ENCODE measurements at regions not wholly inside any gene's neighbourhood (a gene's known extent, or its start where the extent isn't known, plus 50 kb on each side); places are given as distances from the start of the nearest gene placed in this dataset.
"Not testable (repeated sequence)": the region's sequence is repeated elsewhere in the genome, so short reads cannot be mapped to it uniquely, and the experiment has no call there.

DNA sequence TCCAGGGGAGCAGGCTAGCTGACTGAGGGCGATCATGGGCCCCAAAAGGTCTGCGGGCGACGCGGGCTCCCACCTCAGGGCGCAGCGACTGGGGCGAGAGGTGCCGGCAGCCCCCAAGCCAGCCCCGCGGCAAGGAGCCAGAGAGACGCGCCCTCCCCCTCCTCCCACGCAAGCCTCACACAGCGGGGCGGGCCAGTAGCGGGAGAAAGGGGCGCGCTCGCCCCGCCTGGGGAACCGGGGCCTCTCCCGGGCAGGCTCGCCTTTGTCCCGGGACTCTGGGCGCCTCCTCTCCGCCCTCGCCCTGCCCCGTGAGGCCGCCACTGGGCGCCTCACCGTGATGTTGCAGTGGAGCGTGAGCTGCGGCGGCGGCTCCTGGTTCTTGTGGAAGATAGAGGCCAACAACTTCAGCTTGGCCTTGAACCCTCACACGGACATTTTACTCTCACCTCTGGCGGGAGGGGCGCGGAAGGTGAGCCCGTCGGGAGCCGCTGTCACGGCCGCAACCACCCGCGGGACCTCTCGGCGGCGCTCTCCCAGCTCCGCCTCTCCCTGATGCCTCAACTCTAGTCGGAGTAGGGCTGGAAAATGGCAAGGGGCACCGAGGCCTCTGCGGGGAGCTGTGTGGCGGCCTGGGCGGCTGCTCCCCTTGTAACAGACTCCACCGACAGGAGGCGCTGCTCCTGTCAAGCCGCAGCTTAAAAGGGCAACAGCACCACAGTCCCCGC, 100.5 kb upstream of the ZSCAN2 start:
- H3K36me3 ChIP-seq; H3K4me1 ChIP-seq; DNase-seq (ENCODE audit: extremely low spot score); H3K27me3 ChIP-seq; intact Hi-C loops (cut with DNase I); H3K9me3 ChIP-seq: not testable (repeated sequence)
- WGBS, result no CpG with 5 or more reads among the region's 60 CpGs
- Histone ChIP-seq H3K4me3 (peak overlapping the region; percentile 36 to 63 (median 45)), H3K27ac (replicated peaks in 1 of 4) (peak overlapping the region; percentile 66 to 83 (median 74))
- peak in 1 of 2 donors; percentile 58 for TF ChIP-seq POLR2AphosphoS5 (IDR thresholded peaks at IDR 0.05)

DNA sequence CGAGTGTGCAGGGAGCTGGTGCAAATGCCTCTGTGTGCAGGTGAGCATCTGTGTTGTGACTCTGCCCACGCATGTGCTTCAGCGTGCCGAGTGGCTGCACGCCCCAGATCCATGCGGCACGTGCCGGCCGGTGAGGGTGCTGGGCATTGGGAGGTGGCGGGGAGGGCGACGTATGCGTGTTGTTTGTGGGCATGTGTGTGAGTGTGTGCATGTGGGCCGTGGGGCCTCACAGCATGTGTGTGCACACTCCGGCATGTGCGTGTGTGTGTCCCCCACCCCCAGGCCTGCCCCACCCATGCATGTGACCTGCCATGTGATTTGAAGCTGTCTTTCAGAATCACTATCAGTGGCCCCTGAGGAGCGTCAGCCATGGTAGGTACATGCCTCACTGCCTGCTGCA, 97.7 kb upstream of the ZSCAN2 start:
- DNase-seq (ENCODE audit: extremely low spot score); H3K4me1 ChIP-seq; H3K4me3 ChIP-seq; H3K27ac ChIP-seq (replicated peaks in 1 of 4); H3K36me3 ChIP-seq; H3K27me3 ChIP-seq; H3K9me3 ChIP-seq; intact Hi-C loops (cut with DNase I): not testable (repeated sequence)
- WGBS, result 95% methylated on average over 11 of the region's 17 CpGs

DNA sequence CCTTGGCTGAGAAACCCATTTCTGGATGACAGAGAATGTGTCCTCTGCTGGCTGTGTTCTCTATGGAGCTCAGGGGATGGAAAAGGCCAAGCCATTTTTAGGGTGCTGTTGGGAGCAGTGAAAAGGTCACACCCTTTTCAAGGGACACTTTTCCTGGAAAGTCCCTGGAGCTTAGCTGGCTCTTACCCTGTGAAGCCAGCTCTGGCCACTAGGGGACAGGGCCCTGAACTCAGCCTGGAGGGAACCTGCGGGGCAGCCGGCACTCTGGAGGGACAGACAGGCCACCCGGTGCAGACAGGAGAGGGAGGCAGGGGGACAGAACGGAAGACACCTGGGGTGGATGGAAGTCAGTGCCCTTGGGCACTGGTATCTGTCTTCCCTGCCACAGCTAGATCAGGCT, 95.3 kb upstream of the ZSCAN2 start:
- intact Hi-C loops (cut with DNase I); H3K27ac ChIP-seq (replicated peaks in 1 of 4); DNase-seq (ENCODE audit: extremely low spot score); H3K9me3 ChIP-seq; H3K4me1 ChIP-seq; H3K27me3 ChIP-seq; H3K36me3 ChIP-seq; H3K4me3 ChIP-seq: not testable (repeated sequence)
- WGBS, result no CpG with 5 or more reads among the region's 4 CpGs

DNA sequence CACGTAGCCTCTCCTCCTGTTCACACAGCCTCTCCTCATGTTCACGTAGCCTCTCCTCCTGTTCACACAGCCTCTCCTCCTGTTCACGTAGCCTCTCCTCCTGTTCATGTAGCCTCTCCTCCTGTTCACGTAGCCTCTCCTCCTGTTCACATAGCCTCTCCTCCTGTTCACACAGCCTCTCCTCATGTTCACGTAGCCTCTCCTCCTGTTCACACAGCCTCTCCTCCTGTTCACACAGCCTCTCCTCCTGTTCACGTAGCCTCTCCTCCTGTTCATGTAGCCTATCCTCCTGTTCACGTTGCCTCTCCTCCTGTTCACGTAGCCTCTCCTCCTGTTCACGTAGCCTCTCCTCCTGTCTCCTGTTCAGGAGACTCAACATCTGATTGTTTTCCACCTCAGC, 88.5 kb upstream of the ZSCAN2 start:
- H3K27ac ChIP-seq (replicated peaks in 1 of 4); intact Hi-C loops (cut with DNase I); H3K27me3 ChIP-seq; H3K4me1 ChIP-seq; H3K4me3 ChIP-seq; DNase-seq (ENCODE audit: extremely low spot score); H3K9me3 ChIP-seq; H3K36me3 ChIP-seq: not testable (repeated sequence)
- WGBS, result 80% methylated on average over 6 of the region's 9 CpGs

DNA sequence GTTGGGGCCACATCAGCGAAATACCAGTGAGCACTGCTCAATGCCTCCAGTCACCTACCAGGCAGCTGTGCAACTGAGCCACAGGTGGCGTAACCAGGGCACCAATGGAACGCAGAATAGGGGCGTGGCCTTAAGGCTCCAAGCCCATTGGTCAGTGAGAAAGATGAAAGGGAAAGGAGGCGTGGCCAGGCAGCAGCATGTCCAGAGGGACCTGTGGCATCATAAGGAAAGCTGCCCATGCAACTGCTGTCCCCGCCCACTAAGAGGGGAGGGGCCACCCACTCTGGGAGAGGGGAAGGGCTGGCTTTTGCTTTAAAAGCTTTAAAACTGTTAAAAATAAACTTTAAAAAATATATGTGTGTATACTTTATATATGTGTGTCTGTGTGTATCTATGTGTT, 84.0 kb upstream of the ZSCAN2 start:
- H3K9me3 ChIP-seq; H3K4me3 ChIP-seq; H3K4me1 ChIP-seq; intact Hi-C loops (cut with DNase I); DNase-seq (ENCODE audit: extremely low spot score); H3K27me3 ChIP-seq; H3K36me3 ChIP-seq; H3K27ac ChIP-seq (replicated peaks in 1 of 4): not testable (repeated sequence)
- whole genome bisulfite sequencing, result 94% methylated on average over 3 of the region's 6 CpGs

DNA sequence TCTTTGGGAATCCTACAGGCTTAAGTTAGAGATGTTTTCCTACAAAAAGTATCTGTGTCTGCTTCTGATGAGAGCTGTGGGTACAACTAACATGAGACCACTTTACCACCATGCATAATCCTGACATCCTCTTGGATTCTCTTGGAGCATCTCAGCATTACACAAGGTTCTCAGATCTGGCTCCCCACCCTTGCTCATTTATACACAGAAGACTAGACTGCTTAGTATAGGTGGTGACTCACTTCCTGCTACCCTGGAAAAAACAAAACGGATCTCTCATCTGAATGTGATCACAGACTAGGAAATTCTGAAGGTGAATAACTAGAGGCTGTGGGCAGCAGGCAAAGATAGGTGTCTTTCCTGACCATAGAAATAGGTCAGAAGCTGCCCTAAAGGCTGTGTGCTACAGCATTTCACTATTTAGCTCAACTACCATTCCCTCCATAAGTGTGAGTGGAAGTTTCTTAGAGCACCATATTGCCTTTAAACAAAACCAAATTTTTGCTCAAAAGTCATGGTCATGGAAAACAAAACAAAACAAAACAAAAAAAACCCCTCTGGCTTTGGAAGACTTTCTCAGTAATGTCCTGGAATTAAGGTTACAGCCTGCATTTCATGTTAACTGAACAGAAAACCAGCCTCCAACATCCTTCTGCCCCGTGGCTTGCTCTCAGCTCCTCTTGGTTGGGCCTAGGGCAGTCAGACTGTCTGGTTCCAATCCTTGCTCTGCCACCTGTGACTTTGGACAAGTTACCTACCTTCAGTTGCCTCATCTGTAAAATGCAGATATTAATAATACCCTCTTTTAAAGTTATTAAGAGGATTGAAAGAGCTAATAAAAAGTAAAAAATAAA, 75.1 kb upstream of the ZSCAN2 start:
- H3K4me1 ChIP-seq; H3K27me3 ChIP-seq; intact Hi-C loops (cut with DNase I); H3K9me3 ChIP-seq; DNase-seq (ENCODE audit: extremely low spot score); H3K4me3 ChIP-seq; H3K27ac ChIP-seq (replicated peaks in 1 of 4): not testable (repeated sequence)
- H3K36me3 ChIP-seq, result peaks cover 0 to 19% (median 5%) of the 10 kb centered on the region in 4 donors
- 100% methylated on average over 1 of the region's 2 CpGs for WGBS

DNA sequence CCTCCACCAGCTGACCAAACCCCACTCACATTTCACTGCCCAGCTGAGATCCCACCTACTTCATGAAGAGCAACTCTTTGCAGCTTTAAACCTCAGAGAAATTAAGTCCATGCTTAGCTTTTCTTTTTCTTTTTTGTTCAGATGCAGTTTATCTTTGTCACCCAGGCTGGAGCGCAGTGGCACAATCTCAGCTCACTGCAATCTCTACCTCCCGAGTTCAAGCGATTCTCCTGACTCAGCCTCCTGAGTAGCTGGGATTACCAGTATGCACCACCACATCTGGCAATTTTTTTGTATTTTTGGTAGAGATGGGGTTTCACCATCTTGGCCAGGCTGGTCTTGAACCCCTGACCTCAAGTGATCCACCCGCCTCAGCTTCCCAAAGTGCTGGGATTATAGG, 70.1 kb upstream of the ZSCAN2 start:
- H3K27ac ChIP-seq (replicated peaks in 1 of 4); H3K27me3 ChIP-seq; H3K4me1 ChIP-seq; H3K4me3 ChIP-seq; H3K9me3 ChIP-seq; DNase-seq (ENCODE audit: extremely low spot score); intact Hi-C loops (cut with DNase I): not testable (repeated sequence)
- H3K36me3 ChIP-seq, result peaks cover 0 to 19% (median 5%) of the 10 kb centered on the region in 4 donors
- 97% methylated on average over 4 of the region's 4 CpGs for WGBS

DNA sequence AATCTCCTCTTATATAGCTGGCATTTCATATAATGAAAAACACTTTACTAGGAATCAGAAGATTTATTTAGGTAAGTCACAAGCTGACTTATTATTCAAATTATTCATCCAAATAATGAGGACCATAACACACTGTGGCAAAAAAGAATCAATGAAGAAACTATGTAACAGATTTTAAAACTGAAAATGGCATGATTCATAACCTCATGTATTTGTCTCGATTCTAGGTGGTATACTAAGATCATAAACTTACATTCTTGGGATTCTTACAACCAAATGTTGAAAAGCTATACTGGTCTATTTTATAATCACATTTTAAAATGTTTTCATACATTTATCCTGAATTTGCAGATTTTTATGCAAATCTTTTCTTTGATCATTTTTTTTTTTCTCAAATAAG, 69.6 kb upstream of the ZSCAN2 start:
- H3K27me3 ChIP-seq; intact Hi-C loops (cut with DNase I); H3K27ac ChIP-seq (replicated peaks in 1 of 4); DNase-seq (ENCODE audit: extremely low spot score); H3K9me3 ChIP-seq; H3K4me1 ChIP-seq; H3K4me3 ChIP-seq: not testable (repeated sequence)
- WGBS, result 90% methylated on average over 1 of the region's 1 CpG
- peaks cover 0 to 19% (median 5%) of the 10 kb centered on the region in 4 donors for H3K36me3 ChIP-seq

DNA sequence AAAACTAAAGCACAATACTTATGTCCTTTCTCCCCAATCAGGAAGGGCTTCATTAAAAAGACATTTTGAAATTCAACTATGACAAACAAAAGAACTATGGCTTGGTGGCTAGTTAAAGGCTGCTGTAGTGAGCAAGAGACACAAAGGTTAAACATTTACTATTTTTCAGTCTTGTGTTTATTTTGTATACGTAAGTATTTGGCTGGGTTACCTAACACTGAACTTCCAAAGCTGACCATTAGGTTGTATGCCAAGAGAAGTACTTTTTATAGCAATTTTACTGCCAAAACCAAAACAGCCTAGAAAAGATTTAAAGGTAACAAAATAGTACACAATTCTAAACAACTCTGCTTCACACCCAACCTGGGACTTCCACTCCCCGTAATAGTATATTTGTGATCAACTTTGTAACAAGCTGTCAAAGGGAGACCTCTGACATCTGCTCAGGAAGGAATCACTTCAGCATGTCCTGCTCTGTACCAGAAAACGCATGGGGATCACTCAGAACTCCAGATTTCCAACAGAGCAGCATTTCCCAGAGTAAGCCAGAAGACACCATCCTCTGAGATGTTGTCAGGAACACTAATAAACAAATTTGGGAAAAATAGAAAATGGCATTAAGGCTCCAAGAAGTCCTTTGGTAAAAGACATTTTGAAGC, 69.0 kb upstream of the ZSCAN2 start:
- intact Hi-C loops (cut with DNase I); H3K4me1 ChIP-seq; H3K27me3 ChIP-seq; H3K4me3 ChIP-seq; H3K27ac ChIP-seq (replicated peaks in 1 of 4); DNase-seq (ENCODE audit: extremely low spot score); H3K9me3 ChIP-seq: not testable (repeated sequence)
- peaks cover 0 to 20% (median 7%) of the 10 kb centered on the region in 4 donors for H3K36me3 ChIP-seq
- 74% methylated on average over 3 of the region's 3 CpGs for WGBS

DNA sequence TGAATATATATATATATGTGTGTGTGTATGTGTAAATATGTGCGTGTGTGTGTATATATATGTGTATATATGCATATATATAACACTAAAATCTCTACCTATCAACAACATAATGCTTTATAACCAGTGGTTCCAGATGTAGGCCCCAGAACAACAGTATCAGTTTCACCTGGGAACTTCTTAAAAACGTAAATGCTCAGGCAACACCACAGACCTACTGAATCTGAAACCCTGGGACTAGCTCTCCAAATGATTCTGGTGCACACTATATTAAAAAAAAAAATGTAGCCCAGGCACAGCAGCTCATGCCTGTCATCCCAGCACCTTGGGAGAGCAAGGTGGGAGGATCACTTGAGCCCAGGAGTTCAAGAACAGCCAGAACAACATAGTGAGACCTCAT, 67.1 kb upstream of the ZSCAN2 start:
- intact Hi-C loops (cut with DNase I), result not testable (repeated sequence)
- WGBS, result 95% methylated on average over 2 of the region's 2 CpGs

DNA sequence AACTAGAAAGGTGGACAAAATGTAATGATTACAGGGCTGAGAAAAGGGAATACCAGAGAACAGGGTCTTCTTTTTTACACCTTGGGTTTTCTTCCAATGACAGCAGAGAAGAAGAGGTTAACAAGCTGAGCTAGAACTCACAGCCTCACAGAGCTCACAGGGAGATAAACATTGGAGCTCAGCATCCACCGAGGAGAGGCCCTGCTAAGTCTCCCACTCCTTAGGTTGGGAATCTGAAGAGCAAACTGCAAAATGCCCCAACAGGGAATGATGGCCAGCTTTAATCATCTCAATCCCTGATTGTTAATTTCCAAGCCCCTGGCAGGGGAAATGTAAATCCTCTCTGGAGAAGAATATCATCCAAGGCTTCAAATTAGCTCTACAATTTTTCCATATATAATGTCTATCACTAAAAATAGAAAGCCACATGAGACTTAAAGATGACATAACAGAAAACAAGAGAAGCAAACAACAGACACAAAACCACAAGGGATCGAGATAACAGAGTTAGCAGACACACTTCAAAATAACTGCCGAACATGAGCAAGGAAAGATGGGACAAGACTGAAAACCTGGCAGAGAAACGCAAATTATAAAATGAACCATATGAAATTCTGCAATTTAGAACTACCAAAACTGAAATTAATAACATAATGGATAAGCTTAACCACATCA, 66.1 kb upstream of the ZSCAN2 start:
- WGBS, result 62% methylated on average over 4 of the region's 4 CpGs
- H3K4me1 ChIP-seq; H3K4me3 ChIP-seq; H3K27me3 ChIP-seq; DNase-seq (ENCODE audit: extremely low spot score); intact Hi-C loops (cut with DNase I); H3K27ac ChIP-seq (replicated peaks in 1 of 4); H3K9me3 ChIP-seq: not testable (repeated sequence)
- peaks cover under 1 to 20% (median 13%) of the 10 kb centered on the region in 4 donors for H3K36me3 ChIP-seq

More for the DNA sequence above, 67.1 kb upstream of the ZSCAN2 start:
- H3K4me1 ChIP-seq; H3K27ac ChIP-seq (replicated peaks in 1 of 4); DNase-seq (ENCODE audit: extremely low spot score); H3K9me3 ChIP-seq; H3K4me3 ChIP-seq; H3K27me3 ChIP-seq: not testable (repeated sequence)
- peaks cover 0 to 19% (median 10%) of the 10 kb centered on the region in 4 donors for H3K36me3 ChIP-seq

DNA sequence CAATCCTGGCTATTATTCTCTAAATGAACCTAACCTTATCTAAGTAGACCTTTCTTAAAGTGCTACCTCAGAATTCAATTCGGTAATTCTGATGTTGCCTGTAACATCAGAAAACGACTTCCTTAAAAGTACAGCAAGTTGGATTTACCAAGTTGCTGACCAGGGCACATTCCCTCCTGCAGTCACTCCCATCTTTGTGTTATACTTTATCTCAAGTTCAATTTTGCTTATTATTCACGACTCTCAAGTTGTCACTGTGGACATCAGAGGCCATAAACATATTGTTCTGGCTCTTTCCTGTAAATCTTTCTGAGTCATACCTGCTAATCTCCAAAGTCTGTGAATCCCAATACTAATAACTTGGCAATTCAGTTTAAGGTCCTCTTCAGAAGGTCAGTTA, 64.6 kb upstream of the ZSCAN2 start:
- H3K27me3 ChIP-seq; H3K9me3 ChIP-seq; H3K27ac ChIP-seq (replicated peaks in 1 of 4); DNase-seq (ENCODE audit: extremely low spot score); H3K4me1 ChIP-seq; H3K4me3 ChIP-seq; intact Hi-C loops (cut with DNase I): not testable (repeated sequence)
- WGBS, result 86% methylated on average over 3 of the region's 3 CpGs
- H3K36me3 ChIP-seq, result peaks cover 4 to 27% (median 18%) of the 10 kb centered on the region in 4 donors
